LNCaP clone FGC (cell line): ENCODE measurements at regions not wholly inside any gene's neighbourhood (a gene's known extent, or its start where the extent isn't known, plus 50 kb on each side); places are given as distances from the start of the nearest gene placed in this dataset.

Experiments used
- DNase-seq: peaks from one replicate; pipeline ENCODE4 v3.0.0-alpha.2; 2011; ENCODE audit warnings: low read depth
- H3K4me3 ChIP-seq: 2 replicates; pipeline ENCODE4 v1.5.1; 2011; ENCODE audit warnings: mild to moderate bottlenecking, low read depth, low read length, control low read depth
- TF ChIP-seq, protein P1 (sequence below): IDR thresholded peaks from 2 replicates; pipeline ENCODE4 v1.5.1; 2012; ENCODE audit warnings: mild to moderate bottlenecking; ENCODE audit not compliant: control insufficient read depth, insufficient read depth; ENCODE audit errors: extremely low read depth

DNA sequence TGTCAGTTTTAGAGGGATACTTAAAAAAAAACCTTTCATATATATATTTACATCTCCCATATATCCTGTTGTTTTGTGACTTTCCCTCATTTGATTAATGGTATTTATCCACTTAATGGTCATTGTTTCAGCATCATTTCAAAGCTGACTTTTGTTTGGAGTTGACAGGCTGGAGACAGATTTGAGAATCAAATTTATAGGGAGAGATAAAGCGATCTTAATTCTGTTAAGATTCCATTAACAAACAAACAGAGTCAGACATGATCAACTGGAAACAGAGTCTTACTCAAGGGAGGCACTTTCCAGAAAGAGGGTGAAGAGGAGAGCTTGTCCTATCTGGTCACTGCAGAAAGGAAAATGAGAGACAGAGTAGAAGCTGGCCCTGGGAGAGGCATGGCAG, 283.4 kb downstream of the TTLL7 start:
- no peak overlapping the region for H3K4me3 ChIP-seq
- TF ChIP-seq, protein P1, sequence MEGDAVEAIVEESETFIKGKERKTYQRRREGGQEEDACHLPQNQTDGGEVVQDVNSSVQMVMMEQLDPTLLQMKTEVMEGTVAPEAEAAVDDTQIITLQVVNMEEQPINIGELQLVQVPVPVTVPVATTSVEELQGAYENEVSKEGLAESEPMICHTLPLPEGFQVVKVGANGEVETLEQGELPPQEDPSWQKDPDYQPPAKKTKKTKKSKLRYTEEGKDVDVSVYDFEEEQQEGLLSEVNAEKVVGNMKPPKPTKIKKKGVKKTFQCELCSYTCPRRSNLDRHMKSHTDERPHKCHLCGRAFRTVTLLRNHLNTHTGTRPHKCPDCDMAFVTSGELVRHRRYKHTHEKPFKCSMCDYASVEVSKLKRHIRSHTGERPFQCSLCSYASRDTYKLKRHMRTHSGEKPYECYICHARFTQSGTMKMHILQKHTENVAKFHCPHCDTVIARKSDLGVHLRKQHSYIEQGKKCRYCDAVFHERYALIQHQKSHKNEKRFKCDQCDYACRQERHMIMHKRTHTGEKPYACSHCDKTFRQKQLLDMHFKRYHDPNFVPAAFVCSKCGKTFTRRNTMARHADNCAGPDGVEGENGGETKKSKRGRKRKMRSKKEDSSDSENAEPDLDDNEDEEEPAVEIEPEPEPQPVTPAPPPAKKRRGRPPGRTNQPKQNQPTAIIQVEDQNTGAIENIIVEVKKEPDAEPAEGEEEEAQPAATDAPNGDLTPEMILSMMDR = no peak
- no peak for DNase-seq

DNA sequence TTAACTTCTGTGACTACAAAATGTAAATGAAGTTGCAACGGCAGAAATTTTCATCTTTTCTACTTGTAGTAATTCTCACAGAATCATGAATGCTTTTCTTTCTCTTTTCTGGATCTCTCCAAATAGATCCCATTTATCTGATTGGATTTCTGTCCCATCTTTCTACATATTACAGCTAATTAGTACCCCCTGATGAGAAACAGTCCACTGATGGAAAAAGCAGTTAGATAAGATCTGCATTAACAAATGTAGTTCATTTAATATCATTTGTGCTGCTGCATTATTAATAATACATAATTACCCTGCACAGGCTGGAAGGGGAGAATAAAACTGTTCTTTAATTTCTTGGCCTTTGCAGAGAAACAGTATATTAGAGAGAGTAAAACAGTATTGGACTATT, 289.3 kb downstream of the TTLL7 start:
- H3K4me3 ChIP-seq = no peak overlapping the region
- TF ChIP-seq, protein P1 = no peak
- no peak for DNase-seq

DNA sequence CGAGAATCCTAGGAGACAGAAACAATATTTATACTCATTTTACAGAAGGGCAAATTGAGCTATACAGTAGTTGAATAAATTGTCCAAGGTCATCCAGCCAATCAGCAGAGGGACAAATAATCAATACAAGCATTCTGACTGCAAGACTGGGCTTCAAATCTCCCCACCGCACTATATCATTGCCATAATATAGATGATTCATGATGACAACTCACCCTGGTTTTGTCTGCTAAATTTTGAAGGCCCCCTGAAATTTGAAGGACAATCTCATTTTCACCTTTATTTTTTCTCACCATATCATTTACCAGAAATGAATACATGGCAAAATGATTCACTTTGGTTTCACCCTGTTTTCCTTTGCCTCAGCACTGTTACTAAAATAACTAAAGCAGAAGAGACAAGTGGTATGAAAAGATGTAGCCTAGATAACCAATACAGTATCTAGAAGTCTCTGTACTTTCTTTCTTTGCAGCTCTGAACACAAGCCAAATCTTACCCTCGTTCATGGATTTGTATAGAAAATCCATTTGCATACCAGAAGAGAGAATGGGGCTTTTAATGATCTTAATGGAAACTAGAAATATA, 292.5 kb downstream of the TTLL7 start:
- DNase-seq = no peak
- no peak overlapping the region for H3K4me3 ChIP-seq
- TF ChIP-seq, protein P1 = no peak

DNA sequence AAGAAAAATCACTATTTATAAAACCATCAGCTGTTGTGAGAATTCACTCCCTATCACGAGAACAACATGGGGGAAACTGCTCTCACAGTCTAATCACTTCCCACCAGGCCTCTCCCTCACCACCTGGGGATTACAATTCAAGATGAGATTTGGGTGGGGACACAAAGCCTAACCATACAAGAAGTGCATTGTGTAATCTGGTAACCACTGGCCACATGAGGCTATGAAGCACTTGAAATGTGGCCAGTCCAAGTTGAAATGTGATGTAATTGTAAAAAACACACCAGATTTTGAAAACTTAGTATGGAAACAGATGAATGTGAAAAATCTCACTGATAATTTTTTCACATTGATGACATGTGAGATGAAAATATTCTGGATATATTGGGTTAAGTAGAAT, 293.8 kb downstream of the TTLL7 start:
- no peak for DNase-seq
- TF ChIP-seq, protein P1 = no peak
- no peak overlapping the region for H3K4me3 ChIP-seq

DNA sequence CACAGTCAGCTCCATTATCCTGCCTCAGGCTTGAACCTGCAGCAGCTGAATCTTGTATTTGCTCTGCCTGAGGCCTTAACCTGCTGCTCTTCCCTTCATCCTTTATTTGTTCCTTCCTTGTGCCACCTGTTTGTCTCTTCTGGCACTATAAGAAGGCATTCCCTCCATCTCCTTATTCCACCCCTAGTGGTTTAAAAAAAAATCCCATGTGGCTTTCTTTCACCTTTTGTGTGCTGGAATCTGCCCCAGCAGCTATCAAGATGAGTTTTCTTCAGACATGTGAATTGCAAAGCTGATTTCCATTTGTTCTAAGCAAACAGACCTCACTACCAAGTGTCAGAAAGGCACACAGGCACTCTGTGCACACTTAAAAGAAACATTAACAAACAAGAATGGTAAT, 294.6 kb downstream of the TTLL7 start:
- TF ChIP-seq, protein P1 = no peak
- no peak overlapping the region for H3K4me3 ChIP-seq
- no peak for DNase-seq

DNA sequence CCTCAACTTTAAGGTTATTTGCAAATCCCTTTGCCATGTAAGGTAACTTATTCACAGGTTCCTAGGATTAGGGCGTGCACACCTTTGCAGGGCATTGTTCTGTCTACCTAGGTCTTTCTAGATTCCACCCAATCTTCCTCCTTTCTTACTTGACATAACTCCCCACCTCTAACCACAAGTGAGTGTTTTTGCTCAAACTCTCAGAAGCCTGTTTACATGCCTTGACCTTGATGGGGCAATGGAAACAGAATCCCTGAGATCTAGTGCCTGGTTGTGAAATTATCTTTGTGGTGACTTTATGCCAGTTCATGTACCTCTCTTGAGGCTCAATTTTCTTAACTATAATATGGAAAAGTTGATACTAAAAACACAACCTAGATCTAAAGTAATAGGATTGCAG, 296.6 kb downstream of the TTLL7 start:
- H3K4me3 ChIP-seq = no peak overlapping the region
- TF ChIP-seq, protein P1 = no peak
- DNase-seq = no peak

DNA sequence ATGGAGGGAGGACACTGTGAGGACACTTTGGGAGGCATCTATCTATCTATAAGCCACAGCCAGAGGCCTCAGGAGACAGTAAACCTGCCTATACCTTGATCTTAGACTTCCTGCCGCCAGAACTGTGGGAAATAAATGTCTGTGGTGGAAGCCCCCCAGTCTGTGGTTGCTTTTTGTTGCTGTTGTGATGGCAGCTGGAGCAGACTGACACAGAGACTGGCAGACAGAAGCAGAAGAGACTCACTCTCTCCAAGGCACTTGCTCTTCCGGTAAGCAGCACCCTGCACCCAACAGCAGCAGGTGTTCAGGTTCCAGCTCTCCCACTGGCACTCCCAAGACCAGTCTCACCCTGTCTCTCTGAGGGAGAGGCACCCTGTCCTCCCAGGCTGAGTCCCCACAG, 297.6 kb downstream of the TTLL7 start:
- TF ChIP-seq, protein P1 = no peak
- no peak overlapping the region for H3K4me3 ChIP-seq
- DNase-seq = no peak
